MG63 (cell line): ENCODE measurements at regions not wholly inside any gene's neighbourhood (a gene's known extent, or its start where the extent isn't known, plus 50 kb on each side); places are given as distances from the start of the nearest gene placed in this dataset.
"Not testable (repeated sequence)": the region's sequence is repeated elsewhere in the genome, so short reads cannot be mapped to it uniquely, and the experiment has no call there.

ENCODE experiments used
- DNase-seq: peaks from one replicate; pipeline ENCODE4 v3.0.0-alpha.2; 2020
- H3K27me3 ChIP-seq: fragments of 250-450 bp; sonication (Bioruptor Pico); 2 replicates; pipeline ENCODE4 v1.5.1; 2020; ENCODE audit warnings: mild to moderate bottlenecking, moderate library complexity
- H3K36me3 ChIP-seq: fragments of 250-450 bp; sonication (Bioruptor Pico); 2 replicates; pipeline ENCODE4 v1.5.1; 2020; ENCODE audit warnings: mild to moderate bottlenecking, moderate library complexity
- H3K4me3 ChIP-seq: fragments of 250-450 bp; sonication (Bioruptor Pico); 2 replicates; pipeline ENCODE4 v1.5.1; 2020; ENCODE audit warnings: mild to moderate bottlenecking, moderate library complexity
- H3K9me3 ChIP-seq: fragments of 250-450 bp; sonication (Bioruptor Pico); 2 replicates; pipeline ENCODE4 v1.5.1; 2020; ENCODE audit warnings: mild to moderate bottlenecking, moderate library complexity

DNA sequence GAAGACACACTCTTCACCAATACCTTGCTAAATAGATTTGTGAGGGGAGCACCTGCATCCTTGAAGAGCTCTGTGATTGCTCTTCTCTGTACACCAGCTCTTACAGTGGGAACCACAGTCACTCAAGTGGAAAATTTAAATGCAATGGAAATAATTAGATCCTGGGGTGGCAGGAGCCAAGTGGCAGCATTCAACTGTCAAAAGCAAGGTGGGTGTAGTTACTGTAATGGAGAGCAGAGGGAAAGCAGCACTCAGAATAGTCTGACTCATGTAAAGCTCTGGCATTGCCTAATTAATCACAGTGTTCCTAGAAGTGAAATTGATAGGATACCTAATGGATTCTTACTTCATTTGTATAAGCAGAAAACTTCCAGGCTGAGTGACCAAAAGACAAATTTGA lies 245.8 kb downstream of the KCNE4 start:
- no peaks in the 10 kb centered on the region for H3K27me3 ChIP-seq
- H3K4me3 ChIP-seq, result no peak overlapping the region
- H3K36me3 ChIP-seq, result no peaks in the 10 kb centered on the region
- DNase-seq, result no peak
- no peaks in the 10 kb centered on the region for H3K9me3 ChIP-seq

GRCh38 chr2:223298329-223298728 lies 246.3 kb downstream of the KCNE4 start:
- H3K9me3 ChIP-seq, H3K4me3 ChIP-seq, DNase-seq, H3K36me3 ChIP-seq, H3K27me3 ChIP-seq: not testable (repeated sequence)

GRCh38 chr2:223300326-223300725 lies 248.3 kb downstream of the KCNE4 start:
- DNase-seq, result no peak
- no peaks in the 10 kb centered on the region for H3K9me3 ChIP-seq
- H3K36me3 ChIP-seq, result no peaks in the 10 kb centered on the region
- no peak overlapping the region for H3K4me3 ChIP-seq
- no peaks in the 10 kb centered on the region for H3K27me3 ChIP-seq

DNA sequence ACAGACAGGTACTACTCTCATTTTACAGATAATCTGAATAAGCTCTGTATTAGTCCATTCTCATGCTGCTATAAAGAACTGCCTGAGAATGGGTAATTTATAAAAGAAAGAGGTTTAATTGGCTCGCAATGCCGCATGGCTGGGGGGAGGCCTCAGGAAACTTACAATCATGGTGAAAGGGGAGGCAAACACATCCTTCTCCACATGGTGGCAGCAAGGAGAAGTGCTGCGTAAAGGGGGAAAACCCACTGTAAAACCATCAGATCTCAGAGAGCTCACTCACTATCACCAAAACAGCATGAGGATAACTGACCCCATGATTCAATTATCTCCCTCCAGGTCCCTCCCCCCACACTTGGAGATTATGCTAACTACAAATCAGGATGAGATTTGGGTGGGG lies 254.4 kb downstream of the KCNE4 start:
- Histone ChIP-seq H3K36me3 (no peaks in the 10 kb centered on the region), H3K4me3 (no peak overlapping the region), H3K9me3 (no peaks in the 10 kb centered on the region), H3K27me3 (no peaks in the 10 kb centered on the region)
- DNase-seq, result peak; percentile 6

DNA sequence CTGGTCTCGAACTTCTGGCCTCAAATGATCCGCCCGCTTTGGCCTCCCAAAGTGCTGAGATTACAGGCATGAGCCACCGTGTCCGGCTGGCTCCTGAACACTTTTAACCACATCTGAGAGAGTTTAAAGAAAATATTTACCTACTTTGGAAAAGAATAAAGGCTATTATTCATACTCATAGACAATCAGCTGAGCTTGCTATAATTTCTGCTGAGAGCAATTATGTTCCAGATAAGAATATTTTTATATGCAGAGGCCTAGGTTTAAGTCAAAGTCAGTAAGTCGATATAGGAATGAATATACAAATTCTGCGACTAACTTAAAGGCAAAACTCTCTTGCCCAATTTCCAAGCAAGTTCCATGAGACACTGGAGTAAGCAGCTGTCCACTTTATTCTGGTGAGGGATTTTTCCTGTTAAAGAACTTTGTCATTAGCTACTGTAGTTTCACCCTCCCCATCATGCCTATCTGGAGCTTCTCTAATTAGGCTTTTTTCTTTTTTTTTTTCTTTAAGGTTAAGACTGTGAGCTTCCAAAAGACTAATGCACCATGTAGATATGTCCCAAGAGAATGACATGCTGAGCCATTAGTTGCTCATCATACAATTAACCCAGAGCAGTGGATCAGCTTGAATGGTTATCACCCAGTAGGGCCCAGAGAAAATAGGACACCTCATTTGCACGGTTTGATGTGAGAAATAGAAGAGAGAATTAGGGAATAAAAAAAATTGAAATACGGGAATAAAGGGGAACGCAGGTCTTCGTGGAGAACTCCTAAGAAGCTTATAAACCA lies 260.1 kb downstream of the KCNE4 start:
- H3K36me3 ChIP-seq, result no peaks in the 10 kb centered on the region
- H3K4me3 ChIP-seq, result no peak overlapping the region
- no peak for DNase-seq
- no peaks in the 10 kb centered on the region for H3K9me3 ChIP-seq
- no peaks in the 10 kb centered on the region for H3K27me3 ChIP-seq

GRCh38 chr2:223313101-223313500 lies 261.1 kb downstream of the KCNE4 start:
- Histone ChIP-seq H3K36me3 (no peaks in the 10 kb centered on the region), H3K27me3 (no peaks in the 10 kb centered on the region), H3K4me3 (no peak overlapping the region), H3K9me3 (no peaks in the 10 kb centered on the region)
- DNase-seq, result no peak

DNA sequence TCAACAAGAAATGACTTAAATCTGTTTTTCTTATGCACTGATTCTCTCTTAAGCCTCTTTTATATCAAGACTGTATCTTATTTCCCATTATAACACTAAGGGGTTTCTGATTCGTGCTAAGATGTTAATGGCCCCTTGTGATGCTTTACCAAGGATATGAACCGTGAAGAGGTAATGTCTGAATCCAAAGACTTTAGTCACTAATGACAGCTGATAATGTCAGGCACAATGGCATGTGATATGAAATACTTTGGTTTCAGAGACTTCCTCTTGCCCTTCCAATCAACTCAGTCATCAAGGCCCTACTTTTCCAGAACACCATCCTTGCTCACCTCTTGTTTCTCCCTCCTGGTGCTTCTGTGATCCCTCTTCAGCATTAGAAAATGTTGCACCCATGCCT lies 262.8 kb downstream of the KCNE4 start:
- H3K36me3 ChIP-seq, result no peaks in the 10 kb centered on the region
- no peak for DNase-seq
- no peaks in the 10 kb centered on the region for H3K9me3 ChIP-seq
- no peak overlapping the region for H3K4me3 ChIP-seq
- H3K27me3 ChIP-seq, result no peaks in the 10 kb centered on the region

- Histone ChIP-seq H3K4me3 (no peak overlapping the region), H3K36me3 (no peaks in the 10 kb centered on the region), H3K27me3 (no peaks in the 10 kb centered on the region), H3K9me3 (no peaks in the 10 kb centered on the region)
- DNase-seq, result peak; percentile 6
These were observed 263.8 kb downstream of the KCNE4 start for GRCh38 chr2:223315813-223316212.

DNA sequence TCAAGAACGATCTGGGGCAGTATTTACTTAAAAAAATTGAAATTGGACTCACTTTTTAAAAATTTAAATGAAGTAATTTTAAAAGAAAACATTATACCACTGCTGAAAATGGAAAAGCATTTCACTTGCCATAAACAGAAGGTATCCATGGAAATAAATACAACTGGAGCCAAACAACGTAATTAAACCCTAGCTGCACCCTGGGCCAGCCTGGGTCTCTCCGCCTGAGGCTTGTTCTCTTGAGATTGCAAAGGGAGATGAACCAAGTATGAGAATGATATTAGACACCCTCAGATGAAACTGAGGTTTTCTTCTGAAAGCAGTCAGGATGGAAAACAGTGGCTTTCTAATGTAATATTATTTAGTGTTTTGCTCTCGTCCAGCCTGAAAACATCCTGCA lies 264.4 kb downstream of the KCNE4 start:
- H3K36me3 ChIP-seq, result no peaks in the 10 kb centered on the region
- no peaks in the 10 kb centered on the region for H3K9me3 ChIP-seq
- H3K27me3 ChIP-seq, result no peaks in the 10 kb centered on the region
- no peak overlapping the region for H3K4me3 ChIP-seq
- DNase-seq, result no peak

DNA sequence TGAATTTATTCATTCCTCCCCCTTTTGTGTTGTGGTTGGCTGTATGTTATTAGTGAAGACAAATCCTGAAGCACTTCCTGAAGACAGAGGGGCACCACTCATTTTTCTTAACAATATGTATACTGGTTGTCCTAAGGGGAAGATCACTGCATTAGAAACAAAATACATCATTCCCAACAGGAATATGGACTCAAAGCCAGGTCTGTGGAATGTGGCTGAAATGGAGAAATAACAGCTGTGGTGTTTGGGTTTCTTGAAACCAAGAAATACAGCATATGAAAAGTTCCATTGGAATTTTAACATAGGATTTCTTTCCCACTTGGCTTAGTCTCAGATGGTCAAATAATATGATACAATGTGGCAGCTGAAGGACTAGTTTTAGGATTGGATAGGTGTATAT lies 267.6 kb downstream of the KCNE4 start:
- Histone ChIP-seq H3K27me3 (no peaks in the 10 kb centered on the region), H3K36me3 (no peaks in the 10 kb centered on the region), H3K4me3 (no peak overlapping the region), H3K9me3 (no peaks in the 10 kb centered on the region)
- DNase-seq, result no peak

- Histone ChIP-seq H3K9me3 (no peaks in the 10 kb centered on the region), H3K4me3 (no peak overlapping the region), H3K27me3 (no peaks in the 10 kb centered on the region), H3K36me3 (no peaks in the 10 kb centered on the region)
- DNase-seq, result no peak
These were observed 272.4 kb downstream of the KCNE4 start for GRCh38 chr2:223324402-223324801.

- H3K36me3 ChIP-seq, result no peaks in the 10 kb centered on the region
- no peaks in the 10 kb centered on the region for H3K27me3 ChIP-seq
- H3K4me3 ChIP-seq, result no peak overlapping the region
- no peaks in the 10 kb centered on the region for H3K9me3 ChIP-seq
- DNase-seq, result no peak
These were observed 273.6 kb downstream of the SCG2 start for GRCh38 chr2:223328578-223328977.

DNA sequence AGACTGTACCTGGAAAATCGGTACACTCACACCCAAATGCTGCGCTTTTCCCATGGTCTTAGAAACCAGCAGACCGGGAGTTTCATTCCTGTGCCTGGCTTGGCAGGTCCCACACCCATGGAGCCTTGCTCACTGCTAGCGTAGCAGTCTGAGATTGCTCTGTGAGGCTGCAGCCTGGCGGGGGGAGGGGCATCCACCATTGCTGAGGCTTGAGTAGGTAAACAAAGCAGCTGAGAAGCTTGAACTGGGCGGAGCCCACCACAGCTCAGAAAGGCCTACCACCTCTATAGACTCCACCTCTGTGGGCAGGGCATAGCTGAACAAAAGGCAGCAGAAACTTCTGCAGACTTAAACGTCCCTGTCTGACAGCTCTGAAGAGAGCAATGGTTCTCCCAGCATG lies 271.4 kb downstream of the SCG2 start:
- H3K9me3 ChIP-seq, H3K36me3 ChIP-seq, H3K27me3 ChIP-seq, DNase-seq, H3K4me3 ChIP-seq: not testable (repeated sequence)

GRCh38 chr2:223338016-223338415 lies 264.1 kb downstream of the SCG2 start:
- Histone ChIP-seq H3K36me3 (no peaks in the 10 kb centered on the region), H3K27me3 (no peaks in the 10 kb centered on the region), H3K4me3 (no peak overlapping the region), H3K9me3 (no peaks in the 10 kb centered on the region)
- DNase-seq, result no peak

DNA sequence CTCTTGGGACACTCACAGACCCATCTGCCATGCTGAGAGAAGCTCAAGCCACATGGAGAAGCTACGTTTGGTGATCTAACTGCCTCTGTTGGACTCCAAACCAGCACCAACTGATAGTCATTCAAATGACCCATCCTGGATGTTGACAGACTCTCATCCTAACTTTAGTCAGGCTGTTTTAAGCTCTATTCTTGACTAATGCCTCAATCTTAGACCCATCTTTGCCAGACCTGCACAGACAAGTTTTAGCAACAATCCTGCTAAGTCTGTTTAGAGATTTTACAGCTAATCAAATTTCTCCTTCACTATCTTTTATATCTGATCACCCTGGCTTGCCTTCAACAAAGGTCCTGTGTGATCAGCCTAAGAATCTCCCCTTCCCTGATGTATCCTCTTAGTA lies 245.1 kb downstream of the SCG2 start:
- no peak for DNase-seq
- H3K4me3 ChIP-seq, result no peak overlapping the region
- no peaks in the 10 kb centered on the region for H3K27me3 ChIP-seq
- no peaks in the 10 kb centered on the region for H3K36me3 ChIP-seq
- 0 out of 2 replicates have a peak, but pooled peaks cover 3% of the 10 kb centered on the region for H3K9me3 ChIP-seq

DNA sequence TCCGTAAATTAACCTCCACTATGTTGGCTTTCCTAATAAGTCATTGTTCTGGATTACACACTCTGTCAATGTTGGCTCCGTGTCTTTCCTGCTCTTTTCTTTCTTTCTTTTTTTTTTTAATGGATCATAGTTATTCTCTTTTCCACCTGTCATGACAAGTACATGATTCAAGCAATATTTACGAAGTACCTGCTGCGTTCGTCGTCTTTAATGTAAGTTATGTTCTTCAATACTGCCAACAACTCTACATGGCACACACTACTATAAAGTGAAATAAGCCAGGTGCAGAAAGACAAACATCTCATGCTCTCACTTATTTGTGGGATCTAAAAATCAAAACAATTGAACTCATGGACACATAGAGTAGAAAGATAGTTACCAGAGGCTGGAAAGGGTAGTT lies 239.1 kb downstream of the SCG2 start:
- DNase-seq, result no peak
- no peaks in the 10 kb centered on the region for H3K9me3 ChIP-seq
- no peaks in the 10 kb centered on the region for H3K36me3 ChIP-seq
- peaks cover 3% of the 10 kb centered on the region; the same call in 1 of the 2 replicates for H3K27me3 ChIP-seq
- no peak overlapping the region for H3K4me3 ChIP-seq

DNA sequence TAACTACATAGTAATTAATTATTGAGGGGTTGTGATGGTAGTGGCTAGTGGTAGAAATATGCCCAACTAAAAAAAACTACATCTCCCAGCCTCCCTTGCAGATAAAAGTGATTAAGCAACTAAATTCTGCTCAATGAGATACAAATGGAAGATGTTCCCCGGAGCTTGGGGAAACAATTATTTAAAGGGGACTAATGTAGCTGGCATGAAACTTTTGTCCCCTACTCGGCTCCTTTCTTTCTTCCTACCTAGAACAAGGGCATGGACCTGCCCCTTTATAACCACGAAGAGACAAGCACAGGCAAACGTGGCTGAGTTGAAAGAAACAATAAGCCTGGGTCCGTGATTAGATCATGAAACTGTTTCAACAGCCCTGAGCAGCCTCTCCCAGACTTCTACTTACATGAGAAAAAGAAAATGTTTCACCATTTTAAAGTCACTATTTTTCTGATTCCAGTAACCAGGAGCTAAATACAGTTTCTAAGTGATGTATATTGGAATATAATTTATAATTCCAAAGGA lies 236.9 kb downstream of the SCG2 start:
- H3K36me3 ChIP-seq, result no peaks in the 10 kb centered on the region
- no peaks in the 10 kb centered on the region for H3K9me3 ChIP-seq
- H3K27me3 ChIP-seq, result peaks cover 8% of the 10 kb centered on the region; the same call in 1 of the 2 replicates
- H3K4me3 ChIP-seq, result no peak overlapping the region
- DNase-seq, result no peak

GRCh38 chr2:223366566-223366965 lies 235.6 kb downstream of the SCG2 start:
- DNase-seq, result no peak
- H3K27me3 ChIP-seq, result peaks cover 8% of the 10 kb centered on the region; the same call in 1 of the 2 replicates
- no peak overlapping the region for H3K4me3 ChIP-seq
- no peaks in the 10 kb centered on the region for H3K9me3 ChIP-seq
- no peaks in the 10 kb centered on the region for H3K36me3 ChIP-seq
